ENCODE measurements at regions not wholly inside any gene's neighbourhood (a gene's known extent, or its start where the extent isn't known, plus 50 kb on each side); places are given as distances from the start of the nearest gene placed in this dataset.

GRCh38 chr21:28454564-28455252 lies 538.0 kb downstream of the LTN1 start:
- TF ChIP-seq CTCF (IDR thresholded peaks at IDR 0.05; ENCODE audit: poor library complexity) (no peak), EZH2 (IDR thresholded peaks at IDR 0.05; ENCODE audit: borderline replicate concordance) (no peak), EZH2phosphoT487 (IDR thresholded peaks at IDR 0.05; ENCODE audit: low read depth, severe bottlenecking, unreplicated experiment) (no peak)
